Adrenal gland (tissue), 9 donors: ENCODE measurements at regions not wholly inside any gene's neighbourhood (a gene's known extent, or its start where the extent isn't known, plus 50 kb on each side); places are given as distances from the start of the nearest gene placed in this dataset.

Experiments
- DNase-seq, 7 donors: peaks; one replicate each; pipeline ENCODE4 v3.0.0-alpha.2; 2019 to 2020
- H3K27ac ChIP-seq, 5 donors: fragments of 200-600 bp; sonication (generic) in 4 of 5; 1 replicate in 3 of 5; 2 replicates in 2 of 5; pipeline versions ENCODE4 v1.5.1 to v1.8.0; 2016 to 2020; ENCODE audit warnings: mild to moderate bottlenecking in 1 of 5
- H3K27me3 ChIP-seq: fragments of 200-600 bp; 2 replicates; pipeline ENCODE4 v1.8.0; 2021
- H3K36me3 ChIP-seq, 2 donors: fragments of 200-600 bp; replicated peaks in 1 of 2; 1 replicate in 1 of 2; 2 replicates in 1 of 2; pipeline versions ENCODE4 v1.5.1 to v1.8.0; 2018 to 2022
- H3K4me1 ChIP-seq, 2 donors: fragments of 200-600 bp; replicated peaks in 1 of 2; 1 replicate in 1 of 2; 2 replicates in 1 of 2; pipeline versions ENCODE4 v1.5.1 to v1.8.0; 2018 to 2021
- H3K4me3 ChIP-seq, 4 donors: fragments of 200-600 bp; sonication (generic) in 3 of 4; one replicate each; pipeline ENCODE4 v1.5.1; 2016 to 2018
- H3K9me3 ChIP-seq, 3 donors: fragments of 200-600 bp; sonication (generic) in 1 of 3; replicated peaks in 1 of 3; 1 replicate in 2 of 3; 2 replicates in 1 of 3; pipeline versions ENCODE4 v1.5.1 to v1.8.0; 2016 to 2021
- POLR2A ChIP-seq, 2 donors: fragments of 450-650 bp; IDR thresholded peaks; one replicate each; pipeline ENCODE4 v1.6.1; 2017; ENCODE audit warnings: antibody characterized with exemption in 2 of 2, mild to moderate bottlenecking in 2 of 2, moderate library complexity in 1 of 2
- WGBS, 4 donors: extraction: QIAGEN DNeasy Blood & Tissue Kit in 2 of 4; methylation state at CpG; one replicate each; pipeline versions ENCODE4 v1.1.5 to v1.1.7; 2013 to 2017; 5-methylcytosine and 5-hydroxymethylcytosine counted together
- intact Hi-C, 2 donors: fragments of 100-400 bp; cut with DNase I; formaldehyde crosslinking; loops; one replicate each; pipeline versions ENCODE4 v1.14.1 to v1.15.0; 2022 to 2023
- TF ChIP-seq, protein P1 (sequence below), 6 experiments: fragments of 450-650 bp in 4 of 6; fragments of 200-600 bp in 2 of 6; sonication (generic) in 1 of 6; IDR thresholded peaks; 1 replicate in 5 of 6; 2 replicates in 1 of 6; pipeline versions ENCODE4 v1.5.1 to v1.8.0; 2016 to 2021; ENCODE audit warnings: antibody characterized with exemption in 6 of 6, mild to moderate bottlenecking in 2 of 6, moderate library complexity in 1 of 6
- donor health status: healthy with polysubstance abuse.
- donor health status: Bipolar disorder and iron deficiency.
- donor health status: DM: yes; HTN: yes; CAD: no.
- donor health status: DM: no; HTN: no; CAD: no.
- donor health status: DM: no; HTN: no; CAD: no.

DNA sequence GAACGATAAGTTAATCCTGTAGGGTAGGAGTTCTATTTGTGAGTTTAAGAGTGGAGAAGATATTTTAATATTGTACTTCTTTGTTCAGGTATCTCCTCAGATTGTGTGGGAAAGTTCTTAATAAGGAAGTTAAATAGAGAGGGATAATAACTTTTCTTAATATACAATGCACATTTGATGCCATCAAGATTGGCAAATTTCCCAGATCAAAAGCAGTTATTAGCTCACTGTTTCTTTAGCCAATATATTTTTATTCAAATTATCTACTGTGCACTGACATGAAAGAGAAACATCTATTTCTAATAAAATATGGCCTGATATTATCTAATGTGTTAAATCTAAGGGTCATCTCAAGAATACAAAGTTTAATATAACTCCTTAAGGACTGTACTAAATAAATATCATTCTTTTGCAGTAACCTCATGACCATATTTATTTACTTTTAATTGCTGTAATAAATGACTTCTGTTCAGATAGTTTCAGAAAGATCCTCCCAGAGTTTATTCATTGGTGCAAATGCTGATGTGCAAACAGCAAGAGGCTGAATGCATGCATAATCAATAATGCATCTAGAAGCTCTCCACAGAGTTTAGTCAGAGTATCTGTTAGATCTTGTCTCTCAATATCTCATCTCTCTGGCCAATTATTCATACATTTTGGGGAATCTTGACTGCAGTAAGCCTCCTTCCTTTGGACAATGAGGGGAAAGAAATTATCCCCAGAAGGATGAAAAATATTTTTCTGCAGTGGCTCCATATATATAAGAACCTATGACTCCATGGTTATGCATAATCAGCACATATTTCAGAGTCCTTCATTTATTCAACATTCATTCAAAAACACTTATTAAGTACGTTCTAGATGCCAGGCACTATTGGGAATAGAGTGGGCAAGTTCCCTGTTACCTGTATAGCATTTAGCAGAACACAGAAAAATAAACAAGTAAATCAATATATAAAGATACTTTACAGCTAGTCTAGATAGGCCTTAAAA is 85.3 kb downstream of the SPATA31D1 start:
- Histone ChIP-seq H3K4me3 (no peak overlapping the region), H3K27ac (no peak overlapping the region), H3K9me3 (no peaks in the 10 kb centered on the region), H3K27me3 (no peaks in the 10 kb centered on the region), H3K36me3 (no peaks in the 10 kb centered on the region), H3K4me1 (no peaks in the 10 kb centered on the region)
- intact Hi-C loops, result no loop called here
- DNase-seq, result no peak
- WGBS, 4 donors, result 85 to 95% (median 89%) methylated on average over 2 of the region's 2 CpGs
- no peak for TF ChIP-seq POLR2A (IDR thresholded peaks at IDR 0.05)
- TF ChIP-seq, protein P1, sequence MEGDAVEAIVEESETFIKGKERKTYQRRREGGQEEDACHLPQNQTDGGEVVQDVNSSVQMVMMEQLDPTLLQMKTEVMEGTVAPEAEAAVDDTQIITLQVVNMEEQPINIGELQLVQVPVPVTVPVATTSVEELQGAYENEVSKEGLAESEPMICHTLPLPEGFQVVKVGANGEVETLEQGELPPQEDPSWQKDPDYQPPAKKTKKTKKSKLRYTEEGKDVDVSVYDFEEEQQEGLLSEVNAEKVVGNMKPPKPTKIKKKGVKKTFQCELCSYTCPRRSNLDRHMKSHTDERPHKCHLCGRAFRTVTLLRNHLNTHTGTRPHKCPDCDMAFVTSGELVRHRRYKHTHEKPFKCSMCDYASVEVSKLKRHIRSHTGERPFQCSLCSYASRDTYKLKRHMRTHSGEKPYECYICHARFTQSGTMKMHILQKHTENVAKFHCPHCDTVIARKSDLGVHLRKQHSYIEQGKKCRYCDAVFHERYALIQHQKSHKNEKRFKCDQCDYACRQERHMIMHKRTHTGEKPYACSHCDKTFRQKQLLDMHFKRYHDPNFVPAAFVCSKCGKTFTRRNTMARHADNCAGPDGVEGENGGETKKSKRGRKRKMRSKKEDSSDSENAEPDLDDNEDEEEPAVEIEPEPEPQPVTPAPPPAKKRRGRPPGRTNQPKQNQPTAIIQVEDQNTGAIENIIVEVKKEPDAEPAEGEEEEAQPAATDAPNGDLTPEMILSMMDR (IDR thresholded peaks at IDR 0.05), result no peak

DNA sequence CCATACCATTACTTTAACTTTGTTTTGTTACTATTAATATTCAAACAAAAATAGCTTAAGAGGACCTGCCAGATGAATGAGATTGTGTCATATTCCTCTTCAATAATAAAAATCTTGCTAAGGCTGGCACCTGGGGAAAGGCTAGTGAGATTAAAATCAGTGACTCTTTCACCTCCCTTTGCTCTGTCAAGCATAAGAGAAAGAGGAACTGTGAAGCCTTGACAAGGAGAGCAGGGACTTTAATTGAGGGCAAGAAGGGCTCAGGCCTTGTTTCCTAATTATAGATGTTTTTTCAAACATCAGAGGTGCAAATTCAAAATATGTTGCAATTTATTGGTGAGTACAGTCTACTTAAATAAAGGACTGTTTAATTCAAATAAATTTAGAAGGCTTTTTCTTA is 91.7 kb downstream of the SPATA31D1 start:
- Histone ChIP-seq H3K27me3 (no peaks in the 10 kb centered on the region), H3K27ac (no peak overlapping the region), H3K4me3 (no peak overlapping the region), H3K4me1 (no peaks in the 10 kb centered on the region), H3K36me3 (no peaks in the 10 kb centered on the region), H3K9me3 (no peaks in the 10 kb centered on the region)
- DNase-seq, result no peak
- intact Hi-C loops, result no loop called here
- no peak for TF ChIP-seq POLR2A (IDR thresholded peaks at IDR 0.05)
- TF ChIP-seq, protein P1 (IDR thresholded peaks at IDR 0.05), result no peak

DNA sequence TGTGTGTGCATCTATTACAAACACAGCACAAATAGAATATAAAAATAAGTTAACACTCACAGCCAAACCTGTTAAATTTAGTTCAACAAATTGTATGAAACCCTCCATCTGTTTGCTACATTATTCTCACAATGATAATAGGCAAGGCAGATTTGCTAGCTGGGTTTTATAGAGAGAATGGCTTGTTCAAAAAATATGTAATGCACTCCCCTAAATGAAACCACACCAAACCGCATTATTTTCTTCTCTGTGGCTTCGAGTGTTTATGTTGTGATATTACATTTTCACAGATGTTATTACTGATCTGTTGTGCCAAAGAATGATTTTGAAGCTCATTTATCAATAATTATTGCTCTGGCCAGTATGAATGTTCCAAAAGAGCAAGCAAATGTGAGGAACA is 92.9 kb downstream of the SPATA31D1 start:
- no peak for TF ChIP-seq POLR2A (IDR thresholded peaks at IDR 0.05)
- TF ChIP-seq, protein P1 (IDR thresholded peaks at IDR 0.05), result no peak
- intact Hi-C loops, result no loop called here
- 81 to 85% (median 83%) methylated on average over 2 of the region's 2 CpGs for WGBS, 4 donors
- Histone ChIP-seq H3K36me3 (no peaks in the 10 kb centered on the region), H3K4me1 (no peaks in the 10 kb centered on the region), H3K4me3 (no peak overlapping the region), H3K9me3 (no peaks in the 10 kb centered on the region), H3K27me3 (no peaks in the 10 kb centered on the region), H3K27ac (no peak overlapping the region)
- no peak for DNase-seq

DNA sequence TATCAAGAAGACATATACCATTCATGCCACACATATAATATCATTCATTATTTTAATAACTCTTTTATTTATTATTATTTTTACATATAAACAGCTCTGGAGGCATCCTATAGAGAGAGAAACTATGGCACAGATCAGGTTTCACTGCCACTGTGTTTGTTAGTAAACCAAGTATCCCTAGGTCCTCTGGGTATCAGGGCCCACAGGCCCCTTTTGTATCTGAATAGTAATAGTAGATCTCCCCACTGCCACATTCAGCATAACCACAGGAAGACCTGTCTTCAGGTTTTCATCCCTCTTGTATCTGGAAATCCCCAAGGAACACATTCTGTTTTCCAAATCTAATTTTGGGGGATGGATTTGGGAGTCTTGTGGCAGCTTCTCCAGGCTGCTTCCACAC is 94.0 kb downstream of the SPATA31D1 start:
- no peaks in the 10 kb centered on the region for H3K9me3 ChIP-seq
- H3K4me3 ChIP-seq, result no peak overlapping the region
- DNase-seq, result no peak
- H3K27me3 ChIP-seq, result no peaks in the 10 kb centered on the region
- TF ChIP-seq POLR2A (IDR thresholded peaks at IDR 0.05), result no peak
- TF ChIP-seq, protein P1 (IDR thresholded peaks at IDR 0.05), result no peak
- H3K27ac ChIP-seq, result no peak overlapping the region
- H3K36me3 ChIP-seq, result no peaks in the 10 kb centered on the region
- intact Hi-C loops, result no loop called here
- no peaks in the 10 kb centered on the region for H3K4me1 ChIP-seq
